Liver (tissue), 8 donors: ENCODE measurements at regions not wholly inside any gene's neighbourhood (a gene's known extent, or its start where the extent isn't known, plus 50 kb on each side); places are given as distances from the start of the nearest gene placed in this dataset.

Experiments
- DNase-seq: peaks from one replicate; pipeline ENCODE4 v3.0.0-alpha.2; 2017; ENCODE audit warnings: low spot score
- H3K27ac ChIP-seq, 2 donors: one replicate each; pipeline ENCODE4 v1.7.0; 2013; ENCODE audit warnings: inconsistent platforms in 2 of 2, low read length in 2 of 2, control low read depth in 1 of 2, low read depth in 1 of 2, mild to moderate bottlenecking in 1 of 2
- H3K27me3 ChIP-seq, 4 donors: one replicate each; pipeline versions ENCODE4 v1.6.1 to v1.7.0; 2013; ENCODE audit warnings: low read length in 3 of 4, inconsistent platforms in 1 of 4, mild to moderate bottlenecking in 1 of 4, moderate library complexity in 1 of 4; ENCODE audit not compliant: control insufficient read depth in 4 of 4, insufficient read depth in 4 of 4
- H3K36me3 ChIP-seq, 4 donors: one replicate each; pipeline versions ENCODE4 v1.6.1 to v1.7.0; 2013; ENCODE audit warnings: low read length in 3 of 4, mild to moderate bottlenecking in 3 of 4, low read depth in 1 of 4, moderate library complexity in 1 of 4; ENCODE audit not compliant: control insufficient read depth in 4 of 4, insufficient read depth in 3 of 4
- H3K4me1 ChIP-seq, 4 donors: one replicate each; pipeline versions ENCODE4 v1.6.1 to v1.7.0; 2013; ENCODE audit warnings: low read length in 3 of 4, mild to moderate bottlenecking in 3 of 4, moderate library complexity in 1 of 4; ENCODE audit not compliant: control insufficient read depth in 4 of 4, insufficient read depth in 4 of 4
- H3K4me3 ChIP-seq, 3 donors: one replicate each; pipeline versions ENCODE4 v1.6.1 to v1.7.0; 2013; ENCODE audit warnings: low read length in 3 of 3, control low read depth in 1 of 3, low read depth in 1 of 3, mild to moderate bottlenecking in 1 of 3
- H3K9ac ChIP-seq, 2 donors: one replicate each; pipeline ENCODE4 v1.7.0; 2013; ENCODE audit warnings: low read length in 2 of 2, mild to moderate bottlenecking in 2 of 2, moderate library complexity in 2 of 2, control low read depth in 1 of 2, low read depth in 1 of 2
- H3K9me3 ChIP-seq, 4 donors: one replicate each; pipeline versions ENCODE4 v1.6.1 to v1.7.0; 2013; ENCODE audit warnings: low read length in 3 of 4; ENCODE audit not compliant: control insufficient read depth in 4 of 4
- EGR1 ChIP-seq, 2 donors: IDR thresholded peaks; 2 replicates each; pipeline ENCODE4 v1.6.1; 2016 to 2018; ENCODE audit warnings: antibody characterized with exemption in 2 of 2, low read depth in 2 of 2
- FOXA1 ChIP-seq: IDR thresholded peaks from 2 replicates; pipeline ENCODE4 v1.6.1; 2016; ENCODE audit warnings: antibody characterized with exemption
- FOXA2 ChIP-seq: IDR thresholded peaks from 2 replicates; pipeline ENCODE4 v1.6.1; 2016; ENCODE audit warnings: antibody characterized with exemption
- GABPA ChIP-seq, 2 donors: IDR thresholded peaks in 1 of 2; conservative IDR thresholded peaks in 1 of 2; 2 replicates each; pipeline ENCODE4 v1.6.1; 2016; ENCODE audit warnings: antibody characterized with exemption in 2 of 2, mild to moderate bottlenecking in 1 of 2, moderate library complexity in 1 of 2
- HNF4A ChIP-seq, 2 donors: conservative IDR thresholded peaks; 2 replicates each; pipeline ENCODE4 v1.6.1; 2016; ENCODE audit warnings: antibody characterized with exemption in 2 of 2, mild to moderate bottlenecking in 2 of 2
- HNF4G ChIP-seq: IDR thresholded peaks from 2 replicates; pipeline ENCODE4 v1.6.1; 2016; ENCODE audit warnings: antibody characterized with exemption
- JUND ChIP-seq, 2 donors: IDR thresholded peaks; 2 replicates each; pipeline ENCODE4 v1.6.1; 2016; ENCODE audit warnings: antibody characterized with exemption in 2 of 2
- NR2F2 ChIP-seq: IDR thresholded peaks from 2 replicates; pipeline ENCODE4 v1.6.1; 2016; ENCODE audit warnings: antibody characterized with exemption
- RAD21 ChIP-seq, 2 donors: IDR thresholded peaks; 2 replicates each; pipeline ENCODE4 v1.6.1; 2016; ENCODE audit warnings: antibody characterized with exemption in 2 of 2, mild to moderate bottlenecking in 2 of 2
- REST ChIP-seq: IDR thresholded peaks from 2 replicates; pipeline ENCODE4 v1.6.1; 2016; ENCODE audit warnings: antibody characterized with exemption, mild to moderate bottlenecking
- RXRA ChIP-seq, 2 donors: IDR thresholded peaks; 2 replicates each; pipeline ENCODE4 v1.6.1; 2017 to 2018; ENCODE audit warnings: antibody characterized with exemption in 2 of 2, mild to moderate bottlenecking in 1 of 2
- SP1 ChIP-seq: IDR thresholded peaks from 2 replicates; pipeline ENCODE4 v1.6.1; 2018; ENCODE audit warnings: antibody characterized with exemption, mild to moderate bottlenecking
- TAF1 ChIP-seq: conservative IDR thresholded peaks from 2 replicates; pipeline ENCODE4 v1.6.1; 2016; ENCODE audit warnings: antibody characterized with exemption, mild to moderate bottlenecking
- YY1 ChIP-seq: IDR thresholded peaks from 2 replicates; pipeline ENCODE4 v1.6.1; 2016; ENCODE audit warnings: antibody characterized with exemption, mild to moderate bottlenecking
- ZBTB33 ChIP-seq: IDR thresholded peaks from 2 replicates; pipeline ENCODE4 v1.6.1; 2016; ENCODE audit warnings: antibody characterized with exemption
- WGBS: extraction: QIAGEN DNeasy Blood & Tissue Kit; methylation state at CpG from one replicate; pipeline ENCODE4 v1.1.7; 2013; 5-methylcytosine and 5-hydroxymethylcytosine counted together
- TF ChIP-seq, protein P1 (sequence below): IDR thresholded peaks from 2 replicates; pipeline ENCODE4 v1.6.1; 2016; ENCODE audit warnings: antibody characterized with exemption
- TF ChIP-seq, protein P2 (sequence below): fragments of 150-350 bp; IDR thresholded peaks from 2 replicates; pipeline ENCODE4 v1.5.1; 2017; ENCODE audit warnings: improper control_type of control experiment, low read depth, low read length; ENCODE audit not compliant: missing input control
- TF ChIP-seq, protein P3 (sequence below): IDR thresholded peaks from 2 replicates; pipeline ENCODE4 v1.6.1; 2016; ENCODE audit warnings: antibody characterized with exemption
- donor health status: healthy.
- donor health status: healthy.
- donor health status: healthy.
- donor health status: healthy.
- donor health status: healthy.

GRCh38 chr1:221076391-221076811 is 197.2 kb downstream of the HLX start (continued):
- TF ChIP-seq SP1, result no peak
- TF ChIP-seq, protein P1, sequence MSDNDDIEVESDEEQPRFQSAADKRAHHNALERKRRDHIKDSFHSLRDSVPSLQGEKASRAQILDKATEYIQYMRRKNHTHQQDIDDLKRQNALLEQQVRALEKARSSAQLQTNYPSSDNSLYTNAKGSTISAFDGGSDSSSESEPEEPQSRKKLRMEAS, result no peak
- TF ChIP-seq, protein P2, sequence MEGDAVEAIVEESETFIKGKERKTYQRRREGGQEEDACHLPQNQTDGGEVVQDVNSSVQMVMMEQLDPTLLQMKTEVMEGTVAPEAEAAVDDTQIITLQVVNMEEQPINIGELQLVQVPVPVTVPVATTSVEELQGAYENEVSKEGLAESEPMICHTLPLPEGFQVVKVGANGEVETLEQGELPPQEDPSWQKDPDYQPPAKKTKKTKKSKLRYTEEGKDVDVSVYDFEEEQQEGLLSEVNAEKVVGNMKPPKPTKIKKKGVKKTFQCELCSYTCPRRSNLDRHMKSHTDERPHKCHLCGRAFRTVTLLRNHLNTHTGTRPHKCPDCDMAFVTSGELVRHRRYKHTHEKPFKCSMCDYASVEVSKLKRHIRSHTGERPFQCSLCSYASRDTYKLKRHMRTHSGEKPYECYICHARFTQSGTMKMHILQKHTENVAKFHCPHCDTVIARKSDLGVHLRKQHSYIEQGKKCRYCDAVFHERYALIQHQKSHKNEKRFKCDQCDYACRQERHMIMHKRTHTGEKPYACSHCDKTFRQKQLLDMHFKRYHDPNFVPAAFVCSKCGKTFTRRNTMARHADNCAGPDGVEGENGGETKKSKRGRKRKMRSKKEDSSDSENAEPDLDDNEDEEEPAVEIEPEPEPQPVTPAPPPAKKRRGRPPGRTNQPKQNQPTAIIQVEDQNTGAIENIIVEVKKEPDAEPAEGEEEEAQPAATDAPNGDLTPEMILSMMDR, result no peak

DNA sequence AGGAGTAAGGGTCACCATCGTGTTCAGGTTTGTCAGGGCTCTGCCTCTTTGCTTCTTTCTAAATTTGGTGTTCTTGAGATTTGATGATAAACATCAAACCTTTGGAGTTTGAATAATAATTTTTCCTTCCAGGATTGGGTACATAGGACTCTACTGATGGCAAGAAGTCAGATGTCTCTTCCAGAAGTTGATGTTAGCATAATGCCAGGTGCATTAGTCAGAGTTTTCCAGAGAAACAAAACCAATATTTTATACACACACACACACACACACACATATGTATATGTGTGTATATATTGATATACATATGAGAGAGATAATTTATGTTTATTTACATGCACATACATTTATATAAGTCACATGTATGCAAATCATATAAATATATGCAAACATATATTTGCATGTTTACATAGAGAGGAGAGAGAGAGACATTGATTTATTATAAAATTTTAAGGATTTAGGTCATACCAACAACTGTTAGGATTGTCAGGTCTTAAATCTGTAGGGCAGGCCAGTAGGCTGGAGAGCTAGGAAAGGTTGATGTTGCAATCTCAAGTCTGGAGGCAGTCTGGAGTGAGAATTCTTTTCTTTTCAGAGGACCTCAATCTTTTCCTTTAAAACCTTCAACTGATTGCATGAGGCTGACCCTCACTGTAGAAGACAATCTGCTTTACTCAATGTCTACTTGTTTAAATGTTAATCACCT is 199.2 kb downstream of the HLX start:
- Histone ChIP-seq H3K4me1 (no peaks in the 10 kb centered on the region), H3K36me3 (no peaks in the 10 kb centered on the region), H3K9ac (no peak overlapping the region), H3K27ac (no peak overlapping the region), H3K4me3 (no peak overlapping the region), H3K9me3 (peaks cover 0 to 1% (median 0%) of the 10 kb centered on the region in 4 donors), H3K27me3 (no peaks in the 10 kb centered on the region)
- no peak for DNase-seq
- TF ChIP-seq FOXA1 (no peak), GABPA (IDR thresholded peaks at IDR 0.05 in 1 of 2, conservative IDR thresholded peaks at IDR 0.05 in 1 of 2) (no peak), YY1 (no peak), RXRA (IDR thresholded peaks at IDR 0.05) (no peak), HNF4G (no peak), FOXA2 (no peak), RAD21 (IDR thresholded peaks at IDR 0.05) (no peak), EGR1 (IDR thresholded peaks at IDR 0.05; ENCODE audit: low read depth in 2 of 2) (no peak), NR2F2 (no peak), TAF1 (no peak), JUND (IDR thresholded peaks at IDR 0.05) (no peak), REST (no peak), ZBTB33 (no peak), SP1 (no peak), HNF4A (conservative IDR thresholded peaks at IDR 0.05) (no peak)
- TF ChIP-seq, protein P3, sequence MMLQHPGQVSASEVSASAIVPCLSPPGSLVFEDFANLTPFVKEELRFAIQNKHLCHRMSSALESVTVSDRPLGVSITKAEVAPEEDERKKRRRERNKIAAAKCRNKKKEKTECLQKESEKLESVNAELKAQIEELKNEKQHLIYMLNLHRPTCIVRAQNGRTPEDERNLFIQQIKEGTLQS, result no peak
- TF ChIP-seq, protein P2, result no peak
- TF ChIP-seq, protein P1, result no peak
- 90% methylated on average over 1 of the region's 1 CpG for WGBS
